ENCODE measurements at regions not wholly inside any gene's neighbourhood (a gene's known extent, or its start where the extent isn't known, plus 50 kb on each side); places are given as distances from the start of the nearest gene placed in this dataset.

DNA sequence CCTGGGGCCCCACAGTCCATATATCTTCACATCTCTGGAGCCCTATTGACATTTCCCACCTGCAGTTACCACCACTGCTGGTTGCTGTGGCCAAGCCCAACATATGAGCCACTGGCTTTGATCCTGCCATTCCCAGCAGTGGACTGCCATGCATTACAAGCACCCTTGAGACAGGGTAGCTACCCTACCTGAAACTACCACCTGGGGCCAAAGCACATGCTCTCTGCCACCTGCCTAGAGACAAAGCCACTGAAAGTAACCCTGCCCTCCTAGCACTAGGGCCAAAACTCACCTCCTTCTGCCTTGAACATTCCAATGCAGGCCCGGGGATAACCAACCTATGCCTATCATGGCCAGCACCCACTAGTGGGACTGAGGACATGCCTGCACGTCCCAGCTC is 255.5 kb upstream of the KHDRBS2 start:
- Histone ChIP-seq H3K4me1 (no peaks in the 10 kb centered on the region), H3F3A (ENCODE audit: low read depth) (no peaks in the 10 kb centered on the region), H3K27ac (no peak overlapping the region)

DNA sequence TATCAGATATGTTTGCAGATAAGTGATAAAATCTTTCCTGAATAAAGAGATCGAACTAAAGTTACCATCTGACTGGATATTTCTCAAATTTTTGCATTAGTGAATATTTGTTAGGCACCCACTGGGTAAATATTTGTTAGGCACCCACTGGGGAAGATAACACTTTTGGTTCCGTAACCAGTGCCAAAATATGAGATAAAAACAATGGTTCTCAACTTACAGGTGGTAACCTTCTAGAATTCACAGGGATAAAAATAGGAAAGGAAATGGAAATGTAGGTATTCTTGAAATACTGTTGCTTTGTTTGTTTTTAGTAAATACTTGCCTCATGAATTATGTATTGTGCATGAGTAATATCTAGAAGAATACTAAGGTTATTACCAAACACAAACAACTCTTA is 245.0 kb upstream of the KHDRBS2 start:
- TF ChIP-seq, protein P1, sequence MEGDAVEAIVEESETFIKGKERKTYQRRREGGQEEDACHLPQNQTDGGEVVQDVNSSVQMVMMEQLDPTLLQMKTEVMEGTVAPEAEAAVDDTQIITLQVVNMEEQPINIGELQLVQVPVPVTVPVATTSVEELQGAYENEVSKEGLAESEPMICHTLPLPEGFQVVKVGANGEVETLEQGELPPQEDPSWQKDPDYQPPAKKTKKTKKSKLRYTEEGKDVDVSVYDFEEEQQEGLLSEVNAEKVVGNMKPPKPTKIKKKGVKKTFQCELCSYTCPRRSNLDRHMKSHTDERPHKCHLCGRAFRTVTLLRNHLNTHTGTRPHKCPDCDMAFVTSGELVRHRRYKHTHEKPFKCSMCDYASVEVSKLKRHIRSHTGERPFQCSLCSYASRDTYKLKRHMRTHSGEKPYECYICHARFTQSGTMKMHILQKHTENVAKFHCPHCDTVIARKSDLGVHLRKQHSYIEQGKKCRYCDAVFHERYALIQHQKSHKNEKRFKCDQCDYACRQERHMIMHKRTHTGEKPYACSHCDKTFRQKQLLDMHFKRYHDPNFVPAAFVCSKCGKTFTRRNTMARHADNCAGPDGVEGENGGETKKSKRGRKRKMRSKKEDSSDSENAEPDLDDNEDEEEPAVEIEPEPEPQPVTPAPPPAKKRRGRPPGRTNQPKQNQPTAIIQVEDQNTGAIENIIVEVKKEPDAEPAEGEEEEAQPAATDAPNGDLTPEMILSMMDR (IDR thresholded peaks at IDR 0.05), result no peak
- no peak for TF ChIP-seq EZH2 (IDR thresholded peaks at IDR 0.05)
- TF ChIP-seq EZH2phosphoT487 (IDR thresholded peaks at IDR 0.05), result no peak
- Histone ChIP-seq H3K4me2 (no peak overlapping the region), H3K79me2 (ENCODE audit: low read depth) (no peaks in the 10 kb centered on the region), H3K27ac (no peak overlapping the region), H3K9ac (no peak overlapping the region), H3K4me1 (no peaks in the 10 kb centered on the region), H2AFZ (replicated peaks) (no peak overlapping the region), H3K9me3 (ENCODE audit: low read depth) (no peaks in the 10 kb centered on the region), H3K4me3 (no peak overlapping the region), H3K36me3 (no peaks in the 10 kb centered on the region), H3K27me3 (no peaks in the 10 kb centered on the region), H4K20me1 (ENCODE audit: low read depth) (no peaks in the 10 kb centered on the region), H3F3A (ENCODE audit: low read depth) (no peaks in the 10 kb centered on the region)
- Mint-ChIP-seq H3K36me3 (no peaks in the 10 kb centered on the region), H3K27ac (no peak overlapping the region), H3K4me3 (no peak overlapping the region), H3K4me1 (no peaks in the 10 kb centered on the region), H3K9me3 (peaks cover 3% of the 10 kb centered on the region), H3K27me3 (ENCODE audit: insufficient read depth, low read depth) (no peaks in the 10 kb centered on the region)
- DNase-seq (ENCODE audit: low spot score), result no peak

More for the DNA sequence above, 255.5 kb upstream of the KHDRBS2 start:
- no peak overlapping the region for H3K4me2 ChIP-seq
- Mint-ChIP-seq H3K36me3 (no peaks in the 10 kb centered on the region), H3K4me1 (no peaks in the 10 kb centered on the region), H3K27ac (no peak overlapping the region), H3K27me3 (ENCODE audit: insufficient read depth, low read depth) (peaks cover 2% of the 10 kb centered on the region), H3K9me3 (no peaks in the 10 kb centered on the region), H3K4me3 (no peak overlapping the region)
- no peak overlapping the region for H3K4me3 ChIP-seq
- H2AFZ ChIP-seq (replicated peaks), result no peak overlapping the region
- no peaks in the 10 kb centered on the region for H3K79me2 ChIP-seq (ENCODE audit: low read depth)
- TF ChIP-seq EZH2 (IDR thresholded peaks at IDR 0.05), result no peak
- TF ChIP-seq, protein P1 (IDR thresholded peaks at IDR 0.05), result no peak
- no peak for TF ChIP-seq EZH2phosphoT487 (IDR thresholded peaks at IDR 0.05)
- no peak overlapping the region for H3K9ac ChIP-seq
- H3K27me3 ChIP-seq, result no peaks in the 10 kb centered on the region
- no peaks in the 10 kb centered on the region for H3K36me3 ChIP-seq
- no peaks in the 10 kb centered on the region for H3K9me3 ChIP-seq (ENCODE audit: low read depth)
- H4K20me1 ChIP-seq (ENCODE audit: low read depth), result no peaks in the 10 kb centered on the region
- no peak for DNase-seq (ENCODE audit: low spot score)

DNA sequence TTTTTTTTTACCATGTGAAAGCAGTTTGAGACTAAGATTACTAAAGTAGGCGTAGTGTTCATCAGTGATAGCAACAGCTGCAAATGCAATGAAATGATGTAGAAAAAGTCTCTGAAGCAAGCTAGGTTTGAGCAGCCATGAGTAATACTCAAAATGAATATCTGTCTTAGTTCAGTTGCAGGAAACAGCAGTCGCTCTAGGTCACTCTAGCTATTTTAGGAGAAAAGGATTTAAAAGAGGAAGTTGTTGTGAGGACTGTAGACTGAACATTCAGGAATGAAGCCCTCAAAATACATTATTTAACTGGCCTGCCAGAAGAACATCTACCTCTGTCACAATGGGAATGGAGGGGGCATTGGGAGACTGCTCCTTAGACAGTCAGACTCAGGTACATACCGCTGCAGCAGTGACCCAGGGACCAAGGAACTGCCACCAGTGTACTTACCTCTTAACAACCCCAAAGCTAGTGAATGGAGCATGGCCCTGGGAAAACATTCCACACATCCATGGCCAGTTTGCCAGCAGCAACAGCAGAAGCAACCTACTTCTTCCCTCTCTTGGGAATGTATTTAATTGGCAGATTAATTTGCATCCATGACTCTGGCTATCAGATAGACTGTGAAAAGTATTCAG is 243.0 kb upstream of the KHDRBS2 start:
- H3K79me2 ChIP-seq (ENCODE audit: low read depth), result no peaks in the 10 kb centered on the region
- H3K9me3 Mint-ChIP-seq, result peaks cover 3% of the 10 kb centered on the region
- no peak overlapping the region for H3K4me3 ChIP-seq
- no peak overlapping the region for H3K9ac ChIP-seq
- TF ChIP-seq, protein P1 (IDR thresholded peaks at IDR 0.05), result no peak
- TF ChIP-seq EZH2phosphoT487 (IDR thresholded peaks at IDR 0.05), result no peak
- no peak for TF ChIP-seq EZH2 (IDR thresholded peaks at IDR 0.05)
- no peaks in the 10 kb centered on the region for H3K36me3 Mint-ChIP-seq
- H3K4me3 Mint-ChIP-seq, result no peak overlapping the region
- no peak overlapping the region for H3K4me2 ChIP-seq
- no peak for DNase-seq (ENCODE audit: low spot score)
- H3K36me3 ChIP-seq, result no peaks in the 10 kb centered on the region
- H2AFZ ChIP-seq (replicated peaks), result no peak overlapping the region
- no peaks in the 10 kb centered on the region for H3K27me3 Mint-ChIP-seq (ENCODE audit: insufficient read depth, low read depth)
- H4K20me1 ChIP-seq (ENCODE audit: low read depth), result no peaks in the 10 kb centered on the region
- no peak overlapping the region for H3K27ac Mint-ChIP-seq
- H3K27ac ChIP-seq, result no peak overlapping the region
- no peaks in the 10 kb centered on the region for H3K9me3 ChIP-seq (ENCODE audit: low read depth)
- H3K4me1 Mint-ChIP-seq, result no peaks in the 10 kb centered on the region
- H3K4me1 ChIP-seq, result no peaks in the 10 kb centered on the region
- no peaks in the 10 kb centered on the region for H3F3A ChIP-seq (ENCODE audit: low read depth)
- H3K27me3 ChIP-seq, result no peaks in the 10 kb centered on the region
